Activated CD4-positive, alpha-beta T cell treated with anti-CD3 and anti-CD28 coated beads, Interleukin-2, amount 50 U/mL, for 48 hours (primary cell): ENCODE measurements at regions not wholly inside any gene's neighbourhood (a gene's known extent, or its start where the extent isn't known, plus 50 kb on each side); places are given as distances from the start of the nearest gene placed in this dataset.
"Not testable (repeated sequence)": the region's sequence is repeated elsewhere in the genome, so short reads cannot be mapped to it uniquely, and the experiment has no call there.

Experiments used
- DNase-seq, 2 experiments: peaks; one replicate each; pipeline ENCODE4 v3.0.0-alpha.2; 2020

DNA sequence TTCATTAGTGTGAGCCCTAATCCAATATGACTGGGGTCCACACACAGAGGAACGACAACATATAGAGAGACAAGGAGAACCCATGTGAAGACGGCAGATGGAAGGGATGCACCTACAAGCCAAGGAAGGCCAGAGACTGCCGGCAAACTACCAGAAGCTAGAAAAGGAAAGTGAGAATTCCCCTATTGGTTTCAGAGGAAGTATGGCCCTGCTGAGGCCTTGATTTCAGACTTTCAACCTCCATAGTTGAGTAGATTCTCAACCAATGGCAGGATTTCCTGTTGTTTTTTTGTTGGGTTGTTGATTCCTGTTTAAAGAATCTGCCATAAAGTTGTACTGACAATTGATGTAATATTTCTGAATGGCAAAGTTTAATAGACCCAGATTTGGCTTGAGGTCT lies 241.5 kb downstream of the SATB2 start:
- no peak for DNase-seq

DNA sequence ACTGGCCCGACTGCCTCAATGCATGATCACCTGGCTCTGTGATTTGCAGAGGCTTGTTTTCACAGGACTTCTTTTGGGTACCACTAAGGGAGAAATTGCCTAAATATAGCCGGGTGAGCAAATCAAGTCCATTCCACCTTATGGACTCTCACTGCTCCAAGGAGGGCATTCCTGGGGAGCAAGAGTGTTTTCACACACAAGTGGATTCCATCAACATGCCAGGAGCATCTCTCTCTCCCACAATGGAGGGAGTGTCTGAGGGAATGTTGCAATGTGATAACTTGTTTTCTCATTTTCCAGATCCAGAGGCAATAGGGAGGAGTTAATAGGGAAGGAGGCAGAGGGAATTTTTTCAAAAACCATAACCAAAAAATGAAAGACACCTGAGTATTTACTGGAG lies 250.7 kb downstream of the SATB2 start:
- no peak for DNase-seq

DNA sequence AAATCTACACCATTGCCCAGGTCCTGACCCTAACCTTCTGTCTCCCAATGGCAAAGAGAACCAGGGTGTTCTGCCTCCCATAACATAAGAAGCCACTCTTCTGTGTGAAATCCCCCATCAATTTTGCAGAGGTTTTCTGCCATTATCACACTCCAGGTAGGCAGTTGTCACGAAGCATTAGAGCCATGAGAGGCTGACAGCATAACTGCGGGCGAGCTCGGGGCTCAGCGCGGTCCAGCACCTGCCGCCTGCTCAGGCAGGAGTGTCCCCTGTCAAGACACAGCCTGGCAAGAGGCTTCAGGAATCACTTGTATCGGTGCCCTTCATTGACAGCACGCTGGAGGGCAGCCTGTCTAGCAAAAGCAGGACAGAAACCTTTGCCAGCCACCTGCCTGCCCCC lies 251.2 kb downstream of the SATB2 start:
- no peak for DNase-seq

DNA sequence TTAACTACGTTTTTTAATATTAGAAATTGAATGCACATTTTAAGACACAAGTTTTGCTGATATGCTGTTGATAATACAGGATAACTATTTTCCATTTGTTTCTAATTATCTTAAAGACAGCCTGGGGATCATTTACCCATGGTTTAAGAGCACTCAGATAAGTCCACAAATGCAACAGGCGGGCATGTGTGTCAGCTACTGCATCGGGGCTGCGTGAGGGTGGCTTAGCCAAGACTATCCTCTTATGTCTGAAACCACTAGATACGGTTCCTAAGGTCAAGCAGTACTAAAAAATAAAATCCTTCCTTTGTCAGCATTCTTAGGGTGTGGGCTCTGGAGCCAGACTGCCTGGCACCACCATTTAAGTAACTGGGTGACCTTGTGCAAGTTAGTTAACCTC lies 254.8 kb downstream of the SATB2 start:
- no peak for DNase-seq

DNA sequence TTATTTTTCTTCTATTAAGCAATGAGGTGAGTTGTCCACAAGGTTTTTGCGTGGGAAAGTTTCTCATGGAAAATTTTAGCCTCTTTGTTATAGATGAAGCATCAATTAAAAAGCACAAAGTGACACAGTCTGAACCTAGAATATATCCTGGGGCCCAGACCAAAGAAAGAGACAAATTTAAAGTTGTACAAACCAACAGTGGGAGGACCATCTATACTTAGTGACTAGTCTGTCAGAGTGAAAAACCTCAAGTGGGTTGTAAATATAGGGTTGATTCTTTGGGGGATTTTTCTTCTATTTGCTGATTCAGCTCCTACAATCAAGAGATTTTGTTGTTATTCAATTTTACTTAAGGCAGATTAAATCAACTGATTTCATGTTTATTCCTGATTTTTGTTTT lies 256.2 kb downstream of the SATB2 start:
- no peak for DNase-seq

DNA sequence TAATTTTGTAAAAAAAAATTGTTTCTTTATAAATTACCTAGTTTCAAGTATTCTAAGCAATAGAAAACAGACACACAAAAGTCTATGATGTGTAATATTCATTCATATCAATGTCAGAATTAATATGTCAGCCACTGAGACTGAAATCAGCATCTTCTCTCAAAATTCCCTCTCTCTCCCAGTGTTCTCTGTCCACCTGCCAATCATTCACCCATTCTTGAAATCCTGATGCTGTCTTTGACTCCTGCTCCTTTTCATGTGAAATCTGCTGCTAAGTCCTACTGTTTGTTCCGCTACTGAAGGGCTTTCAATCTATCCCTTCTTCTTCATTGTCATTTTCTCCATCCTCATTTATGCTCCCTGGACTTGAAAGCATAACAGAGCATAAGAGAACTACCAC lies 257.9 kb downstream of the SATB2 start:
- DNase-seq = no peak

DNA sequence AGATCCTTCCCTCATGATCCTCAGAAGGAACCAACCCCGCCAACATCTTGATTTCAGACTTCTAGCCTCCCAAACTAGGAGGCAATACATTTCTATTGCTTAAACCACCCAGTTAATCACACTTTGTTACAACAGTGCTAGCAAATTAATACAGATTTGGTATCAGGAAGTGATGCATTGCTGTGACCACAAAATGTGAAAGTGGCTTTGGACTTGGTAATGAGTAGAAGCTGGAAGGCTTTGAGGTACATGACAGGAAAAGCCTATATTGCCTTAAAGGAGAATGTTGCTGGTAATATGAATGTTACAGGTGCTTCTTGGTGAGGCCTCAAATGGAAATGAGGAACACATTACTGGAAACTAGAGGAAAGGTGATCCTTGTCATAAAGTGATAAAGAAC lies 260.3 kb downstream of the SATB2 start:
- no peak for DNase-seq

DNA sequence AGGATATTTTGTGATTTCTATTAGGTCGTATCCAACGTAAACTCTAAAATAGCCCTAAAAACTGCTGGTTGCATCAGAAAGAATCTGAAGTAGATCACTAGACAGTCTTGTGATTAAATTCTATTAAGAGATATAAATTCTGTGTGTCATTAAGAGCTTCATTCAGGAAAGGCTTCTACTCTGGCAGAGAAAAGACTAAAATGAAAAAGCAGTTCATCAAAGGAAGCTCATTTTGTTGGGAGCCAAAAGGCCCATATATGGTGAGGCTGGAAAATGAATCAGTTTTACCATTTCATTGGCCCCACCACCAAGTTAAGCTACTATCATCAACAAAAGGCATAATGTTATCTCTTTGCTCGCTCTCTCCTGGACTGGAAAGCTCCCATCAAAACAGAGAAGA lies 261.1 kb downstream of the SATB2 start:
- no peak for DNase-seq

DNA sequence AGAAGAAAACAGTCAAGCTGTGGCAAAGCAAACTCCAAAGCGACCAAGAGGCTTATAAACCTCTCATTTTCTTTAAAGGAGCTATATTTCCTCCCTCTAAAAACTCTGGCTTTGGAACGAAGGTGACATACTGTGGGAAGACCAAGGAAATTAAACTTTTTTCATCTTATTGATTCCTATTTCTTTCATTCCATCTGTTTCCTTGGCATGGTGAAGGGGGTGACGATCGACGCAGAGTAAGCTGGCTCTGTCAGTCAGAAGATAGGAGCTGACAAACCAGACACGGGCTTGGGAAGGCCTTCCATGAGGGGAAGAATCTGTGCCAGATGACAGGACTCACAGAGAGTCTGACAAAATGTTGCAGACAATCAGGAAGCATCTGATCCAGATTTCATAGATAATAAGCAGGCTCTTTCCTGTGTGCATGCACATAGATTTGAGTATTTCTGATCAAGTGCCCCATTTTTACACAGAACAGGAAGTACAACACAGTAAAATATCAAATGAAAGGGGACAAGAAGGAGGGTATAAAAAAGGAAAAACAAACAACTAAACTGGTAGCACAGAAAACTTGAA lies 261.7 kb downstream of the SATB2 start:
- no peak for DNase-seq

DNA sequence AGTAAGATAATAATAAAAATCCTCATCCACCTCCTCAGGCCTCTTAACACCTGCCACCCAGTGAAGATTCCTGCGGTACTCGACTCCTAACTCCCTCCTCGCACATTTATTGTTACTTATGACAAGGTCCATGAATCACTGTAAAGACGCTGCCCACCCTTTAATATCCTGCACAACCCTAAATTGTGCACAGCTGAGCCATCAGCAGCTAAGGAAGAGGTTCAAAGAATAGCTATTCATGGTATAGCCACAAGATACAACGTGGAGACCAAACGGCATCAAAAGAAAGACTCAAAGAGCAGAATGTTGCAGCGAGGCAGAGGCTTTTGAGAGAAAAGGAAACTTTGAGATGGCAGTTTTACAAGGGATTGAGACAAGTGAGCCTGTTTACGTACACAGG lies 266.3 kb downstream of the SATB2 start:
- no peak for DNase-seq

DNA sequence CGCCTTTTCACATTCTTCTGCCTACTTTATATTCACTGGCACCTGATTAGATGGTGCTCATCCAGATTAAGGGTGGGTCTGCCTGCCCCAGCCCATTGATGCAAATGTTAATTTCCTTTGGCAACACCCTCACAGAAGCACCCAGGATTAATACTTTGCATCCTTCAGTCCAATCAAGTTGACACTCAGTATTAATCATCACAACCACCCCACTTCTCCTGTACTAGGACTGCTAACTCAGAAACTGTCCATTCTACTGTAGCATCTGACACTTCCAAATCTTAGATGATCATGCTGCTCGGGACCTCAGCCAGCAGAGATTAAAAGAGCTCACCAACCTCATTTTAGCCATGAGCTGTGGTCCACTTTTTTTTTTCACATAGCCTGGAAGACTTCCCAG lies 268.5 kb downstream of the SATB2 start:
- DNase-seq = no peak

DNA sequence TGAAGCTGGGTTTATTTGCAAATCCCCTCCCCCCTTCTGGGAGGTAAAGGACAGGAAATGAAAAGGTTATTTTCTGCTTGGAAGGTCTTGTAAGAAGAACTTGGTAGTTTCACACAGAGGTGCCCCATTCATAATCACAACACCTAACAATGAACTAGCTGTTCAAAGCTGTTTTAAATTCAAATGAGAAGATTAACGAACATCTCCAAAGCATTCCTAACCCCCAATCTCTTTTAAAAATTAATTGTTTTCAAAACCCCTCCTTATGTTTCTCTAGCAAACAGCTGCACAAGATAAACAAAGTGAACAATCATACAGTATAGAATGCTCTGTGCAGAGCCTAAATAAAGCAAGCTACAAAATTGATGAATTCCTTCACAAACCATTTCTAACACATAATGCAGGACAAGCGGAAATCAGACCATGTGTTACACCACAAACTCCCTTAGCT lies 271.4 kb downstream of the SATB2 start:
- no peak for DNase-seq

DNA sequence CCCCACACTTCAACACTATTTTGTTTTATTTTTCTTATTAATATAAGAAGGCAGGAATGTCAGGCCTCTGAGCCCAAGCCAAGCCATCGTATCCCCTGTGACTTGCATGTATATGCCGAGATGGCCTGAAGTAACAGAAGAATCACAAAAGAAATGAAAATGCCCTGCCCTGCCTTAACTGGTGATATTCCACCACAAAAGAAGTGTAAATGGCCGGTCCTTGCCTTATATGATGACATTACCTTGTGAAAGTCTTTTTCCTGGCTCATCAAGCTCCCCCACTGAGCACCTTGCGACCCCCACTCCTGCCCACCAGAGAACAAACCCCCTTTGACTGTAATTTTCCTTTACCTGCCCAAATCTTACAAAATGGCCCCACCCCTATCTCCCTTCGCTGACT lies 272.6 kb downstream of the SATB2 start:
- not testable (repeated sequence) for DNase-seq

DNA sequence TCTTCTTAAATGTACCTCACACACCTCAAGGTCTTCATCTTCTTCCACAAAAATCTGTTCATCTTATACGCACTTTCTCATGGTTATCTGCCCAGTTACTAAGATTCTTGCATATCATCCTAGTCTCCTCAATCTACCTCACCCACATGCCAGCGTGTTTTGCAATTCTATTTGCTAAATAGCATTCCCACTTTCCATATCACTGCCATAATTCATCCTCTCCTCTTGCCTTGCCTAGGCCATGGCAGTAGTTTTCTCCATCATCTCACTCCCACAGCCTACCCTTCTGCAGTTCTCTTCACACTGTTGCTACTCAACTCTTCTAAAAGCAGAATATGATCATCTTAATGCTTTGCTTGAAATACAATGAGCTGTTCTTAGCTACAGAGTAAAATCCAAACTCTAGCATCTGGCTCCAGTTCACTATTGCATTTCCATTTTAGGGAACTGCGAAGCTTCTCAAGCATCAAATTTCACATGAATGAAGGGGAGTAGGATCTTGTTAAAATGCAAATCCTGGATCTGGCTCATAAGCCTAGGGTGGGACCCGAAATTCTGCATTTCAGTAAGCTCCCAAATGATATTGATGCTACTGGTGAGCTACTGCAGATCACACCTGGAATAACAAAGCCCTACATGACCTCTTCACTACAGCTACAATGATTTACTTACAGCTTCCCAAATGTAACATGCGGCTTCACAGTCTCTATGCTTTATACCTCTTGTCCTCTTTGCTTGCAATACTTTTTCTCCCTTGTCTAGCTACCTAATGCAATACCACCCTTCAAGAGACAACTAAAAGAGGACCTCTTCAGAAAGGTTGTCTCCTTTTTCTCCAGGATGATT lies 293.9 kb downstream of the SATB2 start:
- no peak for DNase-seq

DNA sequence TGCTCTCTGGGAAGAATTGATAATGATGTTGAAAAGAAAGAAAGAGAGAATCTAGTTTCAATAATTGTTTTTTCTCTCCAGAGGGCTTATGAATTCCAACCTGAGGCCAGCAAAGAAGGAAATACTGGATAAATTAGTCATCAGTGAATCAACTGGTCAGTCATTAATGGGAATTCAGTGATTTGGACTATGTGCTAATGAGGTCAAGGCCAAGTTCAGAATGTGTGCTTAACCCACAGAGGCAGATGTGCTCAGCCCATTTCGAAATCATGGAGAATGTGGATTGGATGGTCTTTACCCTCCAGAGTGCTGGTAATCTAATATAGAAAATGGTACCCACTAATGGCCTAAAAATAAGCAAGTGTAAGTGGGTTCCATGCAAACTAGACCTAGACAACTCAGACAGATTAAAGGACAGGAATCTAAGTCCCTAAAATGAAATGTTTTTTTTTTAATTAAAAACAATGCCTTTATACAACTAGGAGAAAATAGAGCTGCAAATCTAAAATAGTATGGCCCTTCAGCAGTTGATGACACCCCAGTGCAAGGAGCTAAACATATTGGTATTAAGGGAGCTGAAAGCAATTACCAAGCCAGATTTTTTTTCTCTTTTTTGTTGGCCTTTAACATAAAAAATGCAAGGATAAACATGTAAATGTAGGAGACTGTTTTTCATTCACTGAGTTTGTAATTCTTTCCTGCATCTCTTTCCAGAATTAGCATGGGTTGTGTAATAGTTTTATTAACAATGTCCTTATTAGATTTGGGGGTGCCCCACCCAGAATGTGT lies 296.9 kb downstream of the SATB2 start:
- DNase-seq = no peak

DNA sequence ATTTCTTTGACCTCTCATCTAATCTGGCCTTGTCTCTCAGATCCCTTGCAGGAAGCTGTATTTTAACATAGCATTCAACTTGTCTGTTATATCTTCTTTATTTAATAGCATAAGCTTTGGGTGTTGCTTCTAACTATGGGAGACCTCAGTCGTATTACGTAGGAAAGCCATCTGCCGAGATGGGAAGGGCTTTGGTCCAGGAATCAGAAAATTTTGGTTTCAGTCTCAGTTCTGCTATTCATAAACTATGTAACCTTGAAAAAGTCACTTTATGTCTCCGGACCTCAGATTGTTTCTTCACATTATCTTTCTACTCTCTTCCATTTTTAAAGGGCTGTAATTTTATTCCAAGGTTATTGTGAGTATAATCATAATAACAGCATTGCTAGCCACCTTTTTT lies 297.7 kb downstream of the SATB2 start:
- no peak for DNase-seq

DNA sequence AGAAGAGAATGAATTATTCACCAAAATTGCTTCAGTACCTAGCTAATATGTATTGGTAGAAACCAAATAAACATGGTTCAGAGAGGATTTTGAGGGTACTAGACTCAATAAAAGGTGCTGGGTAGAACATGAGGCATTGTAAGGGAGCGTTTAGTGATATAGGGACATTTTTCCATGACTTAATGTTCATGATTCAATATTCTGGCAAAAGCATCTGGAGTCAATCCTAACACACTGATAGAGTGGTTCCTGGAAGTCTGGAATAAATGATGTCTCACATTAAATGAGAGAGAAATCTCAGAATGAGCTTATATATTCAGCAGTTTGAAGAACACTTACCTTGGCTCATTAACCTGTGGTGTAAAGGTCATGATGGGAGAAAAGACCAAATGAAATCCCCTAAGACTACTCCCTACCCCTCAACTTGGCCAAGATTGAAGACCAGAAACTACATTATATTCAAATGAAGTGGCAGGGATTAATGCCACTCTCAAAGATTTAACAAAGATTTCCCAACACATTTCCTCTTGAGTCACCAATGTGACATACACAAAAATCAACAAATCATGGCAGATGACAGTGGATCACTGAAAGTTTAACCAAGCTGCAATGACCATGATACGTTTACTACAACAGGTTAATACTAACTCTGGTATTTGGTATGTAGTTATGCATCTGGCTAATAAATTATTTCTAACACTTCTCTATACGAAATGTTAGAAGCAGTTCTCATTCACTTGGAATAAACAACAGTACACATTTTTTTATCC lies 309.5 kb downstream of the SATB2 start:
- no peak for DNase-seq

DNA sequence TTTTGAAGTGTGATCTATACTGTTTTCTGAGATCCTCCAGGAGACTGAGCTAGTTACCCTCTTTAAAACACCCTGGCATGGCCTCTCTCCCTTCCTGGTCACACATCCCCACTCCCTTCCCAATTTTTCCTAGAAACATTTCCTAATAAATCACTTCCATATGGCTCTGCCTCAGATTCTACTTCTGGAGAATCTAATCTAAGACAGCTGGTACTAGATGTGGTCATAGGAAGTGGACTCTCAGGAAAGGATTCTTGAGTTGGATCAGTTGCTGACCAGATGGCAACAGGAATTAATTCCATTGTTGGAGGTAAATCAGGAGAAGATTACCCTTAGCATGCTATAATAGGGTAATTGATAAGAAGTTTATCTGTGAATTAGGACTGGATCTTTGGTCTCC lies 310.5 kb downstream of the SATB2 start:
- DNase-seq = no peak

DNA sequence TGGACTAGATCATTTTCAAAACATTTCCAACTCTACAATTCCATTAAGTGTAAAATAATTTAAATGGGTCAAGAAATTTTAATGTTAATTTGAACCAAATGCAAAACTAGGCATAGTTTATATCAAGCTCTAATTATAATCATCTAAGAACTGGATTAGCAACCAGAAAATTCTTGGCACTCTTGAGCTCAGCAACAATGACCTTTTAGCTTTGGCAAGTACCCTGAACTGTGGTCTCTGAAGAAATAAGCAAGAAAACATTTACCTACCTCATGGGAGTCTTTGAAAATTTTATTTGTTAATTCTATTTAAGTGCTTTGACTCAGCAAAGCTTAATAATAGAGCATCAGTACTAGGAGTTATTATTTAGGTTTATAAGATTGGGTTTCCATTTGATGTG lies 313.2 kb downstream of the SATB2 start:
- no peak for DNase-seq

DNA sequence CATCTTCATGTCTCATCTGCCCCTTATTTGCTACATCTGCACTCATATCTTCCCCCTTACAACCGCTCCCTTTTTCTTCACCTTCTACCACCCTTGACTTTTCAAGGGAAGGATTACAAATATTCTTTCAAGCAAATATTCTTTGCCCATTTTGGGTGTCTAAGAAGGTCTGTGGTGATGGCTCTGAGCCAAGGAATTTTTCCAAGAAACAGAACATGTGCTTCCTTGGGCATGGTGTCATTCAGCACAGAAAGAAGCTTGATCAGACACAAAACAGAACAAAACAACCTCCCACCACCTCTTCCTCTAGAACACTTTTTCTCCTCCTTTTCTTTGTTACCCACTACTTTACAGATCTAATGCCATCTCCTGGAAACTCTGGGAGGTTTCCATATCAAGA lies 313.7 kb downstream of the SATB2 start:
- DNase-seq = no peak

DNA sequence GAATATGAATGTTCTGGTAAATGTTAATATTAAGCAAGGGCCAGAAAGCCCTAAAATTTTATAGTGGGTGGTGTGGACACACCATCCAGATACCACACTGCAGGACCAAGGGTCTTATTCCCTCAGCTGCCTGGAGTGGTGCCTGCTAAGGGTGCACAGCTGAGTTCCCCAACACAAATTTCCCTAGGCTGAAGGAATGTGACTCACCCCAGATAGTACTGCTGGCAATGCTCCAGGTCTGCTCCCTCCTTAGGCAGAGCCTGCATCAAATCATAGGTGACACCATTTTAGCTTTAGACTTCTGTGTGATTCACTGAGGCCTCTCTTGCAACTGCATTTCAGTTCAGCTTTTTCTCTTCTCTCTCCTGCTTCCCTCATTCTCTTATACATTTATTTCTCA lies 321.1 kb downstream of the SATB2 start:
- DNase-seq = no peak

DNA sequence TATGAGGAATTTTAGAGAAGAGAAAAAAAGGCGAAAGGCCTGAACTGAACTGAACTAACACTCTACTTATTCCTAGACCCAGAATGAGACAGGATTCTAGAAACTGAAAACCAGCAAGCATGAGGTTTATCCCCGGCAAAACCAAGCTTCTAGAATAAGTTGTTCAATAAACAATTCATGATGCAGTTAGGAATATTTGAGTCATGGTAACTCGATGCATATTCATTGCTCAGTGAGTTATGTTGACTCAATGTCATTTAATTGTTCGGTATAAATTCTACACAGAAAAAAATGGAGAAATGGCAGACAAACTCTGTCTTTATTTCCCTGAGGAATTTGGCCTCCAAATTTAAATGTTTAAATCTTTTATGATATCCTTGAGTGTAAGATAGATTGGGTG lies 321.5 kb downstream of the SATB2 start:
- DNase-seq = no peak

DNA sequence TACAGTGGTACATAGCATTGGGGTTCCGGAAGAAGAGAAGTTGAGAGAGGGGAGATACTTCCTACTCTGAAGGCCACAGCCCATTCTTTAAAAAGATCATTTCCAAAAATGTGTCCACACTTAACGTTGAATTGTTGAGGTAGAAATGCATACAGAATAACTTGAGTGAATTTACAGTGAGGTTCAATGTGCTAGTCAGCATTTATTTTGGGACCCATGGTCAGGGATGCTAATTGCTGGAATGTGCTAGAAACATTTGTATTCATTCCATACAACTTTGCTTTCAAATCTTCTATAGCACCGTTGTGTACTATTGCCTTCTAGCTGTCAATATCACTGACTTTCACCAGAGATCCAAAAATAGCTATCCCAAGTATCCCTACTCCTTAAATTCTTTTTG lies 325.9 kb downstream of the SATB2 start:
- no peak for DNase-seq
